IPS-15b (cell line): ENCODE measurements at regions not wholly inside any gene's neighbourhood (a gene's known extent, or its start where the extent isn't known, plus 50 kb on each side); places are given as distances from the start of the nearest gene placed in this dataset.
"Not testable (repeated sequence)": the region's sequence is repeated elsewhere in the genome, so short reads cannot be mapped to it uniquely, and the experiment has no call there.

Experiments
- H3K27me3 ChIP-seq: one replicate; pipeline ENCODE4 v1.6.1; 2013; ENCODE audit warnings: low read length; ENCODE audit not compliant: control insufficient read depth, insufficient read depth
- H3K36me3 ChIP-seq: one replicate; pipeline ENCODE4 v1.6.1; 2013; ENCODE audit warnings: low read length; ENCODE audit not compliant: control insufficient read depth, insufficient read depth
- H3K4me1 ChIP-seq: one replicate; pipeline ENCODE4 v1.6.1; 2013; ENCODE audit warnings: mild to moderate bottlenecking, low read length; ENCODE audit not compliant: control insufficient read depth, insufficient read depth
- H3K4me3 ChIP-seq: one replicate; pipeline ENCODE4 v1.5.1; 2013; ENCODE audit warnings: low read depth, low read length
- H3K9ac ChIP-seq: one replicate; pipeline ENCODE4 v1.6.1; 2013; ENCODE audit warnings: low read depth, mild to moderate bottlenecking, low read length
- H3K9me3 ChIP-seq: one replicate; pipeline ENCODE4 v1.6.1; 2013; ENCODE audit warnings: mild to moderate bottlenecking, low read length; ENCODE audit not compliant: control insufficient read depth, insufficient read depth

DNA sequence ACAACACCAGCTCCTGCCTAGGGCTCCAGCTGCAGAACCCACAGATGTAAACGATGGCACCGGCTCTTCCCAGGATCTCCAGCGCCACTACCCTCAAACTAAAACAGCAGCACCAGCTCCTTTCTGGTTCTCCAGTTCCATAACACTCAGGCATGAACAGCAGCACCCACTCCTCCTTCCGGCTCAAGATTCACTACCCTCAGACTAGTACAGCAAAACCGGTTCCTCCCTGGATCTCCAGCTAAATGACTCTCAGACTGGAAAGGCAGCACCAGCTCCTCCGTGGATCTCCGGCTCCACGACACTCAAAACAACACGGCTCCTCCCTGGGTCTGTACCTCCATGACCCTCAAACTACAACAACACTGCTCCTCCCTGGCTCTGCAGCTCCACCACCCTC is 325.0 kb downstream of the PREX1 start:
- Histone ChIP-seq H3K9me3 (no peaks in the 10 kb centered on the region), H3K9ac (no peak overlapping the region), H3K4me1 (no peaks in the 10 kb centered on the region), H3K27me3 (no peaks in the 10 kb centered on the region), H3K36me3 (no peaks in the 10 kb centered on the region), H3K4me3 (no peak overlapping the region)

DNA sequence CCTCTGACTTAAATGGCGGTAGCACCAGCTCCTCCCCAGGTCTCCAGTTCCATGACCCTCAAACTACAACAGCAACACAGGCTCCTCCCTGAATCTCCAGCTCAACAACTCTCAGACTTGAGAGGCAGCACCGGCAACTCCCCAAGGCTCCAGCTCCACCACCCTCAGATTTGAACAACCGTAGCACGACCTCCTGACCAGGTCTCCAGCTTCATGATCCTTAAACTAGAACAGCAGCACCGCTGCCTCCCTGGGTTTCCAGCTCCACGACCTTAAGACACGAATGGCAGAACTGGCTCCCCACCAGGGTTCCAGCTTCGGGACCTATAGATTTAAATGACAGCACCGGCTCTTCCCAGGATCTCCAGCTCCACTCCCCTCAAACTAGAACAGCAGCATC is 325.8 kb downstream of the PREX1 start:
- Histone ChIP-seq H3K27me3 (no peaks in the 10 kb centered on the region), H3K9me3 (no peaks in the 10 kb centered on the region), H3K4me1 (no peaks in the 10 kb centered on the region), H3K36me3 (no peaks in the 10 kb centered on the region), H3K9ac (no peak overlapping the region), H3K4me3 (no peak overlapping the region)

GRCh38 chr20:48500900-48501299 is 326.9 kb downstream of the PREX1 start:
- H3K4me3 ChIP-seq, H3K4me1 ChIP-seq, H3K9me3 ChIP-seq, H3K27me3 ChIP-seq, H3K36me3 ChIP-seq, H3K9ac ChIP-seq: not testable (repeated sequence)

DNA sequence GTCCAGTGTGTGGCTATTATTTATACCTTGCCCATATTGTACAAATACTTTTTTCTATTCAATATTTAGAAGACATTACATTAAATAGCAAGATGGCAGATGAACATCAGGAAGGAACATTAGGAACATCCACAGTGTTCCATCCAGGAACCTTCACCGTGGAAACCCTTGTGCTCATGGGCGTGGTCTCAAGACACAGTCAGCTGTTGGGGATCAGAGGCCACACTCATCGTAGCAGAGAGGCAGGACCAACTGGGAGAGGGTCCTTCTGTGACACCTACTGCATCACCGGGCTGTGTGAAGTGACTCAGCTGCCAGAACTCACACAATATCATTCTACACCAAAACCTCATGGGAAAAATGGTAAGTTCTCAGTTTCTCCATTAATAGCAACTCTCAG is 328.9 kb downstream of the PREX1 start:
- not testable (repeated sequence) for H3K9ac ChIP-seq, H3K27me3 ChIP-seq, H3K4me3 ChIP-seq, H3K9me3 ChIP-seq, H3K36me3 ChIP-seq, H3K4me1 ChIP-seq

- H3K4me1 ChIP-seq, H3K9ac ChIP-seq, H3K4me3 ChIP-seq, H3K36me3 ChIP-seq, H3K27me3 ChIP-seq, H3K9me3 ChIP-seq: not testable (repeated sequence)
These were observed 329.7 kb downstream of the PREX1 start for GRCh38 chr20:48498125-48498524.

DNA sequence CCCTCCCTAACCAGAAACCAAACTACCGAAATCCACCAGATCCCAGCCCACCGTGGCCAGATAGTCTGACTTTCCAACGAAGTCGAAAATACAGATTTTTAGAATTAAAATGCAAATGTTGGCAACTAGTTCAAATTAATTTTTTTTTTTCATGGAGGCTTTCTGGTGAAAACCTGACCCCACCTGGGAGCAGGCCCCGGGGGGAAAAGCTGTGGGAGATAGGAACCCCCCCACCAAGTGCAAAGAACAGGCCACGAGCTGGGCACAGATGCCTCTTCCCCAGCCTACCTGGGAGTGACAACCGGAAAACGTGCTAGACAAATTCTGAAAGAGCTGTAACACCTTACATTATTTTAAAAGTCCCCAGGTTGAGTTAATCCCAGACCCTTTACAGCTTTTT is 333.8 kb downstream of the PREX1 start:
- Histone ChIP-seq H3K4me1 (no peaks in the 10 kb centered on the region), H3K27me3 (no peaks in the 10 kb centered on the region), H3K9ac (no peak overlapping the region), H3K36me3 (no peaks in the 10 kb centered on the region), H3K4me3 (no peak overlapping the region), H3K9me3 (no peaks in the 10 kb centered on the region)

- H3K4me3 ChIP-seq, H3K36me3 ChIP-seq, H3K4me1 ChIP-seq, H3K9me3 ChIP-seq, H3K27me3 ChIP-seq, H3K9ac ChIP-seq: not testable (repeated sequence)
These were observed 334.5 kb downstream of the PREX1 start for GRCh38 chr20:48493331-48493730.

DNA sequence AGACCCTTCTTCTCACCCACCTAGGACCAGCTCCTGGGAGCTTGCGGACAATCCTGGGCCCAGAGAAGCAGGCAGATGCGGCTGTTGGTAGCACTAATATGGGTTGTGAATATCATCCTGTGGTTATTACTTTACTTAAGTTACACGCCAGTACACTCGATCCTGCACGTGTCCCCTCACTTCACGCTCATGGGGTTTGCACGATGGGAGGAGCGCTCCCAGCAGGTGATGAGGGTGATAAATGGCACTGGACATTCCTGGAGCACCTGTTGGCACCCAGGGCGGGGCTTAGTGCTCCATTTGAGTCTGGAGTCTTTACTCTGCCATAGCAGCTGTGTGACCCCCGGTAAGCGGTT is 335.1 kb downstream of the PREX1 start:
- Histone ChIP-seq H3K9ac (no peak overlapping the region), H3K27me3 (no peaks in the 10 kb centered on the region), H3K4me3 (no peak overlapping the region), H3K36me3 (no peaks in the 10 kb centered on the region), H3K4me1 (no peaks in the 10 kb centered on the region), H3K9me3 (no peaks in the 10 kb centered on the region)

GRCh38 chr20:48492015-48492714 is 335.6 kb downstream of the PREX1 start:
- Histone ChIP-seq H3K36me3 (no peaks in the 10 kb centered on the region), H3K27me3 (no peaks in the 10 kb centered on the region), H3K9me3 (no peaks in the 10 kb centered on the region), H3K4me3 (no peak overlapping the region), H3K4me1 (no peaks in the 10 kb centered on the region), H3K9ac (no peak overlapping the region)

- no peak overlapping the region for H3K4me3 ChIP-seq
- H3K9ac ChIP-seq = no peak overlapping the region
- H3K9me3 ChIP-seq = no peaks in the 10 kb centered on the region
- H3K4me1 ChIP-seq = no peaks in the 10 kb centered on the region
- no peaks in the 10 kb centered on the region for H3K27me3 ChIP-seq
- no peaks in the 10 kb centered on the region for H3K36me3 ChIP-seq
These were observed 336.6 kb downstream of the PREX1 start for GRCh38 chr20:48490961-48491831.

GRCh38 chr20:48490341-48490740 is 337.5 kb downstream of the PREX1 start:
- not testable (repeated sequence) for H3K27me3 ChIP-seq

DNA sequence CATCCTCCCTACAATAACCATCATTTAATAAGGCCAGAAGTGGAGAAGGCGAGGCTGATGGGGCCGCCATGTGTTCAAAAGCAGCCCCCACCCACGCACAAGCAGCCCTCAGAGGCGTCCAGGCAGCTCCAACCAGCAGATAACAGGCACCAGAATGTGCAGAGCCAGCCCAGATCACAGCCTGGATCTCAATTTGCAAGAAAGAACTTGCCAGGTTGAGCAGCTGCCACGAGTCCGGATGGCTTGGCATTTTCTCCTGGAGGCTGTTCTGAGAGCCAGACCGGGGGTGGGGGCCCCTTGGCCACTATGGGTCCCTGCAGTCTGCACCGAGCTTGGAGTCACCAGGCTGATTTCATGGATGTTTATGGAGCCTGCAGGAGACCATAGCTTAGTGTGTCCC is 338.1 kb downstream of the PREX1 start:
- H3K9ac ChIP-seq = no peak overlapping the region
- no peaks in the 10 kb centered on the region for H3K36me3 ChIP-seq
- no peak overlapping the region for H3K4me3 ChIP-seq
- no peaks in the 10 kb centered on the region for H3K9me3 ChIP-seq
- no peaks in the 10 kb centered on the region for H3K27me3 ChIP-seq
- no peaks in the 10 kb centered on the region for H3K4me1 ChIP-seq

More at GRCh38 chr20:48490341-48490740, 337.5 kb downstream of the PREX1 start:
- not testable (repeated sequence) for H3K4me1 ChIP-seq, H3K9ac ChIP-seq, H3K9me3 ChIP-seq, H3K4me3 ChIP-seq, H3K36me3 ChIP-seq
